ENCODE measurements at regions not wholly inside any gene's neighbourhood (a gene's known extent, or its start where the extent isn't known, plus 50 kb on each side); places are given as distances from the start of the nearest gene placed in this dataset.
"Not testable (repeated sequence)": the region's sequence is repeated elsewhere in the genome, so short reads cannot be mapped to it uniquely, and the experiment has no call there.

DNA sequence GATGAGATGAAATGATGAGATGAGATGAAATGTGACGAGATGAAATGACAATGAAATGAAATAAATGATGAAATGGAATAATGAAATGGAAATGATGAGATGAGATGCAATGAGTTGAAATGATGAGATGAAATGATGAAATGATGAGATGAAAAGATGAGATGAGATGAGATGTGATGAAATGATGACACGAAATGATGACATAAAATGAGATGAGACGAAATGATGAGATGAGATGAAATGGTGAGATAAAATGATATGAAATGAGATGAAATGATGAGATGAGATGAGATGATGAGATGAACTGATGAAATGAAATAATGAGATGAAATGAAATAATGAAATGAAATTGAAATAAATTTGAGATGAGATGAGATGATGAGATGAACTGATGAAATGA is 232.2 kb downstream of the GOLGA6L6 start:
- H2BK15ac ChIP-seq (ENCODE audit: low read length); FAIRE-seq; H4K91ac ChIP-seq (replicated peaks; ENCODE audit: insufficient read length, low read length); POLR2A ChIA-PET (ENCODE audit: partially characterized antibody); H2AK5ac ChIP-seq (ENCODE audit: low read depth, low read length); H4K5ac ChIP-seq (ENCODE audit: insufficient read length, low read depth, low read length); H2AFZ ChIP-seq (ENCODE audit: low read length); H3K4ac ChIP-seq (replicated peaks; ENCODE audit: insufficient read length, low read depth, low read length); DNase-seq (ENCODE audit: low read depth in 1 of 2, low spot score in 2 of 2); H3K27ac ChIP-seq (ENCODE audit: low read depth, low read length); H3K36me3 ChIP-seq (ENCODE audit: control insufficient read depth in 2 of 4, insufficient read depth in 4 of 4, low read length in 3 of 4); H2BK12ac ChIP-seq (ENCODE audit: low read depth, low read length); H2BK5ac ChIP-seq (ENCODE audit: low read depth, low read length); H3K23me2 ChIP-seq (ENCODE audit: low read depth, low read length); H2BK120ac ChIP-seq (replicated peaks; ENCODE audit: low read depth, low read length); H3K27me3 ChIP-seq (replicated peaks in 1 of 4; ENCODE audit: control insufficient read depth in 3 of 4, extremely low read depth in 1 of 4, insufficient read depth in 3 of 4, low read length in 3 of 4); H3K4me1 ChIP-seq (replicated peaks in 1 of 4; ENCODE audit: control insufficient read depth in 3 of 4, insufficient read depth in 4 of 4, low read length in 3 of 4); H3K9ac ChIP-seq (replicated peaks in 1 of 4; ENCODE audit: extremely low read depth in 1 of 4, low read depth in 3 of 4, low read length in 3 of 4); H4K8ac ChIP-seq (ENCODE audit: extremely low read depth, insufficient read depth, low read length); H4K20me1 ChIP-seq (replicated peaks in 1 of 2; ENCODE audit: control insufficient read depth in 1 of 2, insufficient read depth in 2 of 2, low read length in 2 of 2); H3K4me3 ChIP-seq (ENCODE audit: extremely low read depth in 1 of 4, insufficient read depth in 2 of 4, low read depth in 3 of 4, low read length in 4 of 4); H3K14ac ChIP-seq (ENCODE audit: insufficient read length); H2BK20ac ChIP-seq (ENCODE audit: low read length); H3K4me2 ChIP-seq (ENCODE audit: insufficient read depth in 1 of 2, low read depth in 2 of 2, low read length in 2 of 2); H3K18ac ChIP-seq (ENCODE audit: extremely low read depth, low read length); H3K79me2 ChIP-seq (ENCODE audit: control insufficient read depth in 1 of 2, insufficient read depth in 2 of 2, low read length in 2 of 2); CTCF ChIA-PET (ENCODE audit: partially characterized antibody); H3K56ac ChIP-seq (replicated peaks; ENCODE audit: insufficient read length, low read depth, low read length); H3K79me1 ChIP-seq (ENCODE audit: low read depth, low read length); H3K23ac ChIP-seq (ENCODE audit: insufficient read length): not testable (repeated sequence)
- H3K9me3 ChIP-seq (ENCODE audit: insufficient read depth in 2 of 2, low read depth in 1 of 2, low read length in 1 of 2) = peaks cover 6 to 41% of the 10 kb centered on the region in 2 experiments; a peak in 3 of 4 replicates
- 81 to 98% methylated on average over 3 of the region's 3 CpGs for WGBS, 2 experiments (ENCODE audit: extremely low coverage in 1 of 2, insufficient coverage in 1 of 2, insufficient read length in 1 of 2, insufficient replicate concordance in 2 of 2, low coverage in 1 of 2, low lambda C conversion rate in 2 of 2, missing lambda C conversion rate in 1 of 2)

DNA sequence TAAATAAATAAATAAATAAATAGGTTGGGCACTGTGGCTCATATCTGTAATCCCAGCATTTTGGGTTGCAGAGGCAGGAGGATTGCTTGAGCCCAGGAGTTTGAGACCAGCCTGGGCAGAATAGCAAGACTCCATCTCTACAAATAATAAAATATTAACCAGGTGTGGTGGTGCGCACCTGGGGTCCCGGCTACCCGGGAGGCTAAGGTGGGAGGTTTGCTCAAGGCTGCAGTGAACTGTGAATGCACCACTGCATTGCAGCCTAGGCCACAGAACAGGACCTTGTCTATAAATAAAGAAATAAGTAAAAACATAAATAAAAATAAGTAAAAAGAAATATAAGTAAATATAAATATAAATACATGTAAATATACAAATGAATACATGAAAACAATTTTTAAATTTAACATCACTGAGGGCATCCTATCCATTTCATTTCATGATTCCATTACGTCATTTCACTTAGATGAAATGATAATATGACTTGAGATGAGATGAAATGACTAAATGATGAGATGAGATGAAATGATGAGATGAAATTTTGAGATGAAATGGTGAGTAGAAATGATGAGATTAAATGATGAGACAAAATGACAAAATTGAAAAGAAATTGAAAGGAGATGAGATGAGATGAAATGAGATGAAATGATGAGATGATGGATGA is 233.4 kb downstream of the GOLGA6L6 start:
- H3K27me3 ChIP-seq (replicated peaks in 1 of 4; ENCODE audit: control insufficient read depth in 3 of 4, extremely low read depth in 1 of 4, insufficient read depth in 3 of 4, low read length in 3 of 4); H3K23ac ChIP-seq (ENCODE audit: insufficient read length); H4K5ac ChIP-seq (ENCODE audit: insufficient read length, low read depth, low read length); H2BK12ac ChIP-seq (ENCODE audit: low read depth, low read length); H2BK120ac ChIP-seq (replicated peaks; ENCODE audit: low read depth, low read length); H3K4me2 ChIP-seq (ENCODE audit: insufficient read depth in 1 of 2, low read depth in 2 of 2, low read length in 2 of 2); H3K14ac ChIP-seq (ENCODE audit: insufficient read length); FAIRE-seq; CTCF ChIA-PET (ENCODE audit: partially characterized antibody); H4K20me1 ChIP-seq (replicated peaks in 1 of 2; ENCODE audit: control insufficient read depth in 1 of 2, insufficient read depth in 2 of 2, low read length in 2 of 2); H3K9ac ChIP-seq (replicated peaks in 1 of 4; ENCODE audit: extremely low read depth in 1 of 4, low read depth in 3 of 4, low read length in 3 of 4); H3K18ac ChIP-seq (ENCODE audit: extremely low read depth, low read length); H3K56ac ChIP-seq (replicated peaks; ENCODE audit: insufficient read length, low read depth, low read length); H3K79me1 ChIP-seq (ENCODE audit: low read depth, low read length); H4K91ac ChIP-seq (replicated peaks; ENCODE audit: insufficient read length, low read length); POLR2A ChIA-PET (ENCODE audit: partially characterized antibody); H3K4me3 ChIP-seq (ENCODE audit: extremely low read depth in 1 of 4, insufficient read depth in 2 of 4, low read depth in 3 of 4, low read length in 4 of 4); H3K4ac ChIP-seq (replicated peaks; ENCODE audit: insufficient read length, low read depth, low read length); H3K4me1 ChIP-seq (replicated peaks in 1 of 4; ENCODE audit: control insufficient read depth in 3 of 4, insufficient read depth in 4 of 4, low read length in 3 of 4); H2BK20ac ChIP-seq (ENCODE audit: low read length); H3K23me2 ChIP-seq (ENCODE audit: low read depth, low read length); H3K27ac ChIP-seq (ENCODE audit: low read depth, low read length); H2BK15ac ChIP-seq (ENCODE audit: low read length); H4K8ac ChIP-seq (ENCODE audit: extremely low read depth, insufficient read depth, low read length); H3K36me3 ChIP-seq (ENCODE audit: control insufficient read depth in 2 of 4, insufficient read depth in 4 of 4, low read length in 3 of 4); DNase-seq (ENCODE audit: low read depth in 1 of 2, low spot score in 2 of 2); H3K79me2 ChIP-seq (ENCODE audit: control insufficient read depth in 1 of 2, insufficient read depth in 2 of 2, low read length in 2 of 2); H2AFZ ChIP-seq (ENCODE audit: low read length); H2BK5ac ChIP-seq (ENCODE audit: low read depth, low read length); H2AK5ac ChIP-seq (ENCODE audit: low read depth, low read length): not testable (repeated sequence)
- 94% methylated on average over 4 of the region's 4 CpGs; no CpG with 5 or more reads in 1 of the 2 experiments for WGBS, 2 experiments (ENCODE audit: extremely low coverage in 1 of 2, insufficient coverage in 1 of 2, insufficient read length in 1 of 2, insufficient replicate concordance in 2 of 2, low coverage in 1 of 2, low lambda C conversion rate in 2 of 2, missing lambda C conversion rate in 1 of 2)
- peaks cover 6 to 54% of the 10 kb centered on the region in 2 experiments; a peak in 3 of 4 replicates for H3K9me3 ChIP-seq (ENCODE audit: insufficient read depth in 2 of 2, low read depth in 1 of 2, low read length in 1 of 2)
